Parathyroid adenoma (tissue), 2 donors: ENCODE measurements at regions not wholly inside any gene's neighbourhood (a gene's known extent, or its start where the extent isn't known, plus 50 kb on each side); places are given as distances from the start of the nearest gene placed in this dataset.
A peak's percentile ranks its signal among the peaks of the same experiment; 100 is the strongest.
"Not testable (repeated sequence)": the region's sequence is repeated elsewhere in the genome, so short reads cannot be mapped to it uniquely, and the experiment has no call there.

ENCODE experiments used
- H2AFZ ChIP-seq: fragments of 300-600 bp; sonication (generic); one replicate; pipeline ENCODE4 v1.7.0; 2017; ENCODE audit warnings: antibody characterized with exemption, mild to moderate bottlenecking
- H3K27ac ChIP-seq: fragments of 300-600 bp; sonication (generic); one replicate; pipeline ENCODE4 v1.7.0; 2017
- H3K27me3 ChIP-seq: fragments of 300-600 bp; sonication (generic); one replicate; pipeline ENCODE4 v1.7.0; 2017; ENCODE audit warnings: low read length; ENCODE audit not compliant: control insufficient read depth, insufficient read depth
- H3K36me3 ChIP-seq: fragments of 300-600 bp; sonication (generic); one replicate; pipeline ENCODE4 v1.7.0; 2017; ENCODE audit warnings: low read length; ENCODE audit not compliant: control insufficient read depth, insufficient read depth
- H3K4me1 ChIP-seq: fragments of 300-600 bp; sonication (generic); one replicate; pipeline ENCODE4 v1.7.0; 2017; ENCODE audit warnings: control low read depth
- H3K4me2 ChIP-seq: fragments of 300-600 bp; sonication (generic); one replicate; pipeline ENCODE4 v1.7.0; 2017; ENCODE audit warnings: low read length
- H3K4me3 ChIP-seq: fragments of 300-600 bp; sonication (generic); one replicate; pipeline ENCODE4 v1.7.0; 2017; ENCODE audit warnings: low read depth, low read length
- H3K79me2 ChIP-seq: fragments of 300-600 bp; sonication (generic); one replicate; pipeline ENCODE4 v1.7.0; 2017; ENCODE audit warnings: control low read depth
- H3K9ac ChIP-seq: fragments of 300-600 bp; sonication (generic); one replicate; pipeline ENCODE4 v1.7.0; 2017; ENCODE audit warnings: mild to moderate bottlenecking
- H3K9me3 ChIP-seq: fragments of 300-600 bp; sonication (generic); one replicate; pipeline ENCODE4 v1.7.0; 2017; ENCODE audit warnings: low read length; ENCODE audit not compliant: control insufficient read depth
- TF ChIP-seq, protein P1 (sequence below): fragments of 300-600 bp; sonication (generic); IDR thresholded peaks from one replicate; pipeline ENCODE4 v1.7.0; 2017; ENCODE audit warnings: antibody characterized with exemption, mild to moderate bottlenecking
- donor health status: primary hyperparathyroidism.

DNA sequence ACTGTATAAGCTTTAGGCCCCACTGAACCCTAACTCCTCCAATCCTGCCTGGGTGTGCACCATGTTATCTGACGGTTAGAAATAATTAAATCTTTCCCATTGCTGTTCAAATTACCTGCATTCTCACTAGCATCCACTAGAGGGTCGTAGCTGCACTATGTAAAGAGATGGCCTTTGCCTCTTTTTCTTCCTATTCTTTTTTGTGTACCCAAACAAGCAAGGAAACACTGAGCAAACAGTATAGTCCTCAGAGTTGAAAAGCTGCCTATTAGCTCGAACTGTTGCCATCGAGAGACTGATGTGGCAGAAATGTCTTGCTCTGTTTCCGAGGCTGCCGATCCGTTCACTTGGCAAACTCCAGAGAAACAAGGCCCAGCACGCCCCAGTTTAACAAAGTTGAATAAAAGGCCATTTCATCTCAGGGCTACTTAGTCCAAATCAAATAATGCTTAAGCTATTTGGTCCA lies 163.8 kb upstream of the TRPM3 start:
- H3K79me2 ChIP-seq: no peaks in the 10 kb centered on the region
- TF ChIP-seq, protein P1, sequence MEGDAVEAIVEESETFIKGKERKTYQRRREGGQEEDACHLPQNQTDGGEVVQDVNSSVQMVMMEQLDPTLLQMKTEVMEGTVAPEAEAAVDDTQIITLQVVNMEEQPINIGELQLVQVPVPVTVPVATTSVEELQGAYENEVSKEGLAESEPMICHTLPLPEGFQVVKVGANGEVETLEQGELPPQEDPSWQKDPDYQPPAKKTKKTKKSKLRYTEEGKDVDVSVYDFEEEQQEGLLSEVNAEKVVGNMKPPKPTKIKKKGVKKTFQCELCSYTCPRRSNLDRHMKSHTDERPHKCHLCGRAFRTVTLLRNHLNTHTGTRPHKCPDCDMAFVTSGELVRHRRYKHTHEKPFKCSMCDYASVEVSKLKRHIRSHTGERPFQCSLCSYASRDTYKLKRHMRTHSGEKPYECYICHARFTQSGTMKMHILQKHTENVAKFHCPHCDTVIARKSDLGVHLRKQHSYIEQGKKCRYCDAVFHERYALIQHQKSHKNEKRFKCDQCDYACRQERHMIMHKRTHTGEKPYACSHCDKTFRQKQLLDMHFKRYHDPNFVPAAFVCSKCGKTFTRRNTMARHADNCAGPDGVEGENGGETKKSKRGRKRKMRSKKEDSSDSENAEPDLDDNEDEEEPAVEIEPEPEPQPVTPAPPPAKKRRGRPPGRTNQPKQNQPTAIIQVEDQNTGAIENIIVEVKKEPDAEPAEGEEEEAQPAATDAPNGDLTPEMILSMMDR: peak; percentile 70
- no peaks in the 10 kb centered on the region for H3K9me3 ChIP-seq
- no peak overlapping the region for H3K4me2 ChIP-seq
- H3K27ac ChIP-seq: no peak overlapping the region
- no peak overlapping the region for H2AFZ ChIP-seq
- no peaks in the 10 kb centered on the region for H3K4me1 ChIP-seq
- H3K27me3 ChIP-seq: no peaks in the 10 kb centered on the region
- no peak overlapping the region for H3K4me3 ChIP-seq
- H3K36me3 ChIP-seq: no peaks in the 10 kb centered on the region
- H3K9ac ChIP-seq: no peak overlapping the region

DNA sequence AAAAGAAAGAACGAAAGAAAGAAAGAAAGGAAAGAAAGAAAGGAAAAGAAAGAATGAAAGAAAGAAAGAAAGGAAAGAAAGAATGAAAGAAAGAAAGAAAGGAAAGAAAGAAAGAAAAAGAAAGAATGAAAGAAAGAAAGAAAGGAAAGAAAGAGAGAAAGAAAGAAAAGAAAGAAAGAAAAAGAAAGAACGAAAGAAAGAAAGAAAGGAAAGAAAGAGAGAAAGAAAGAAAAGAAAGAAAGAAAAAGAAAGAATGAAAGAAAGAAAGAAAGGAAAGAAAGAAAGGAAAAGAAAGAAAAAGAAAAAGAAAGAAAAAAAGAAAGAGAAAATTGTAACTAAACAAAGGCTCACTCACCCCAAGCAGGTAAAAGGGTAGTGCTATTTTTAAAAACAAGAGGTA lies 160.7 kb upstream of the TRPM3 start:
- not testable (repeated sequence) for H2AFZ ChIP-seq, H3K4me3 ChIP-seq, H3K79me2 ChIP-seq, H3K27ac ChIP-seq, H3K9me3 ChIP-seq, H3K27me3 ChIP-seq, H3K9ac ChIP-seq, H3K4me1 ChIP-seq, H3K36me3 ChIP-seq, H3K4me2 ChIP-seq

DNA sequence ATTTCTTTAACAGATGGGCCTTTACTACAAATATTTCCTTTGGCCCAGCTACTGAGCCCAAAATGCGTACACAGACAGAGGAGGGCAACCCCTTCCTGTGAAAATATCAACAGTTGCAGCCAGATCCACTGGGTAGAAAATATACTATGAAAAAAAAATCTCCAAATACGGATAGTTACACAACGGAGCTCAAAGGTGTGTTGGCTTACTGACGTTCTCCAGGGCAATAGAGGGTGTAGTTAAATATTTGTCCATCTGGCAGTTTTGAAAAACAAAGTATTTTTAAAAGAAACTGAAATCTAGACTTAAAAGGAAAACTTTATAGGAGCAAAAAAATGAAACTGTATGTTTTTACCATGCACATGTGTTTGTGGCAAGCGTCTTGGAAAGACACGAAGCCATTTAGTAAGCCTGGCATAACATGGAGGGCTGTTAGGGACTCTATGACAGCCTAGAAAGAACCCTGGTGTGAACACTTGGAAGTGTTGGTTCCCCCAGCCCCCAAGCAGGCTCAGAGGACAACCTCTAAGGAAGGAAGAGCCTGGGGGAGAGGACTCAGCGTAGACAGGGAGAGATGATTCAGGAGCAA lies 157.8 kb upstream of the TRPM3 start:
- H2AFZ ChIP-seq: no peak overlapping the region
- H3K4me3 ChIP-seq: no peak overlapping the region
- TF ChIP-seq, protein P1: no peak
- no peaks in the 10 kb centered on the region for H3K4me1 ChIP-seq
- no peaks in the 10 kb centered on the region for H3K36me3 ChIP-seq
- no peaks in the 10 kb centered on the region for H3K79me2 ChIP-seq
- no peak overlapping the region for H3K27ac ChIP-seq
- no peaks in the 10 kb centered on the region for H3K27me3 ChIP-seq
- no peaks in the 10 kb centered on the region for H3K9me3 ChIP-seq
- H3K4me2 ChIP-seq: no peak overlapping the region
- no peak overlapping the region for H3K9ac ChIP-seq

DNA sequence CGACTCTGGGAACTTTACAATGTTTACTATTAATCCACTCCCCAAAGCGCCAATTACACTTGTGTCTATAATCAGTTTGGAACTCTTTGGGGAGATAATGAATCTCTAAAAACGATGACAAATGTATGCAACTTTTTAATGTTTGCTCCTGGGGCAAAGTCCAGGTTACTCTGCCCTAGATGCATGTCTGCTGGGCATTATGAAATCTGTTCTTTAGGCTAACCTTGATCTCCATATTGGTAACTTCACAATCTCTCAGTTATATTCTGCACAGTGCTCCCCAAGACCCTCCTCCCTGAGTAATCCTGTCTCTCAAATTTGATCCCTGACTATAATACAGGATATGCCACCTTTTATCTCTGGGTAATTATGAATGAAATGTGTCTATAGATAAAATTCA lies 152.2 kb upstream of the TRPM3 start:
- no peaks in the 10 kb centered on the region for H3K4me1 ChIP-seq
- no peak overlapping the region for H3K9ac ChIP-seq
- H3K27me3 ChIP-seq: no peaks in the 10 kb centered on the region
- H3K9me3 ChIP-seq: no peaks in the 10 kb centered on the region
- no peak overlapping the region for H2AFZ ChIP-seq
- no peak overlapping the region for H3K27ac ChIP-seq
- H3K4me3 ChIP-seq: no peak overlapping the region
- H3K79me2 ChIP-seq: no peaks in the 10 kb centered on the region
- TF ChIP-seq, protein P1: no peak
- no peaks in the 10 kb centered on the region for H3K36me3 ChIP-seq
- H3K4me2 ChIP-seq: no peak overlapping the region

DNA sequence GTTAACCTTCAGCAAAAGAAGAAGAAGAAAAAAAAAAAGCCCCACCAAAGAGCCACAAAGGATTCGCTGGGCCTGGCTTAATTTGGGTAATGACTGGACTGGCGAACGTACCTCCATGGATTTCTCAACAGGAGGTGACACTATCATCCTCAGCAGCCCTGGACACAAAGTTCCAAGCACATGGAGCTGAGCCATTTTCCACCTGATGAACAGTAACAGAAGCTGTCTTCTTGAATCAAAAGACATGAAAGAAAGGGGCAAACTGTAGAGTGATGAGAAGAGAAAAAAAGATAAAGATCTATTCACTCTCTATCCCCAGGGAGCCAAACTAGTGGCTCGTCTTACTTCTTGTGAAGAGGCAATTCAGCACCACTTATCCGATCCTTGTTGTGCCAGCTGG lies 150.2 kb upstream of the TRPM3 start:
- Histone ChIP-seq H3K4me3 (no peak overlapping the region), H3K27me3 (no peaks in the 10 kb centered on the region), H3K9ac (no peak overlapping the region), H2AFZ (no peak overlapping the region), H3K4me2 (no peak overlapping the region), H3K9me3 (no peaks in the 10 kb centered on the region), H3K27ac (no peak overlapping the region), H3K79me2 (no peaks in the 10 kb centered on the region), H3K36me3 (no peaks in the 10 kb centered on the region), H3K4me1 (no peaks in the 10 kb centered on the region)
- TF ChIP-seq, protein P1: no peak
